BE2C (cell line): ENCODE measurements at regions not wholly inside any gene's neighbourhood (a gene's known extent, or its start where the extent isn't known, plus 50 kb on each side); places are given as distances from the start of the nearest gene placed in this dataset.

Source experiments
- DNase-seq: peaks from one replicate; pipeline ENCODE4 v3.0.0-alpha.2; 2020
- H3K27me3 ChIP-seq: fragments of 250-450 bp; sonication (Bioruptor Pico); 2 replicates; pipeline ENCODE4 v1.5.1; 2020; ENCODE audit warnings: mild to moderate bottlenecking
- H3K36me3 ChIP-seq: fragments of 250-450 bp; sonication (Bioruptor Pico); 2 replicates; pipeline ENCODE4 v1.5.1; 2020; ENCODE audit warnings: mild to moderate bottlenecking
- H3K4me1 ChIP-seq: fragments of 250-450 bp; sonication (Bioruptor Pico); 2 replicates; pipeline ENCODE4 v1.5.1; 2020
- H3K4me3 ChIP-seq: 2 replicates; pipeline ENCODE4 v1.5.1; 2011; ENCODE audit warnings: low read depth, low read length
- H3K9me3 ChIP-seq: fragments of 250-450 bp; sonication (Bioruptor Pico); 2 replicates; pipeline ENCODE4 v1.5.1; 2020
- CTCF ChIP-seq: IDR thresholded peaks from 2 replicates; pipeline ENCODE4 v1.5.1; 2012; ENCODE audit warnings: mild to moderate bottlenecking, low read depth, low read length

GRCh38 chr11:8790968-8791367 lies 108.4 kb downstream of the RPL27A start:
- no peak overlapping the region for H3K4me3 ChIP-seq
- no peak for TF ChIP-seq CTCF
- no peak for DNase-seq
- no peaks in the 10 kb centered on the region for H3K27me3 ChIP-seq
- no peaks in the 10 kb centered on the region for H3K36me3 ChIP-seq
- no peaks in the 10 kb centered on the region for H3K4me1 ChIP-seq
- no peaks in the 10 kb centered on the region for H3K9me3 ChIP-seq

DNA sequence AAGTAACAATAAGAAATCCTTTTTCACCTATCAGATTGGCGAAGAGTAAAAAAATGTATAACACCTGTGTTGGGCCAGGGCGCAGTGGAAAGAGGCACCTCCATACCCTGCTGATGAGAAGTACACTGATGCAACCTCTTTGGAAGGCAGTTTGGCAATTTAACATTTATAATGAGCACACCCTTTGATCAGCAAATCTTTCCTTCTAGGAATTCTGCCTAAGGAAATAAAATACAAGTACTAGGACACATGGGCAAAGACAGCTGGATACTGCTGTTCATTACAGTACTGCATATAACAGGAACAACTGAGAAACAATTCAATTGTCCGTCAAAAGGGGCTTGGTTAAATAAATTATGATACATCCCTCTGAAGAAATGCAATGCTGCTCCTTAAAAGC lies 110.1 kb downstream of the RPL27A start:
- Histone ChIP-seq H3K9me3 (no peaks in the 10 kb centered on the region), H3K4me1 (no peaks in the 10 kb centered on the region), H3K27me3 (no peaks in the 10 kb centered on the region), H3K36me3 (no peaks in the 10 kb centered on the region), H3K4me3 (no peak overlapping the region)
- DNase-seq: no peak
- no peak for TF ChIP-seq CTCF

DNA sequence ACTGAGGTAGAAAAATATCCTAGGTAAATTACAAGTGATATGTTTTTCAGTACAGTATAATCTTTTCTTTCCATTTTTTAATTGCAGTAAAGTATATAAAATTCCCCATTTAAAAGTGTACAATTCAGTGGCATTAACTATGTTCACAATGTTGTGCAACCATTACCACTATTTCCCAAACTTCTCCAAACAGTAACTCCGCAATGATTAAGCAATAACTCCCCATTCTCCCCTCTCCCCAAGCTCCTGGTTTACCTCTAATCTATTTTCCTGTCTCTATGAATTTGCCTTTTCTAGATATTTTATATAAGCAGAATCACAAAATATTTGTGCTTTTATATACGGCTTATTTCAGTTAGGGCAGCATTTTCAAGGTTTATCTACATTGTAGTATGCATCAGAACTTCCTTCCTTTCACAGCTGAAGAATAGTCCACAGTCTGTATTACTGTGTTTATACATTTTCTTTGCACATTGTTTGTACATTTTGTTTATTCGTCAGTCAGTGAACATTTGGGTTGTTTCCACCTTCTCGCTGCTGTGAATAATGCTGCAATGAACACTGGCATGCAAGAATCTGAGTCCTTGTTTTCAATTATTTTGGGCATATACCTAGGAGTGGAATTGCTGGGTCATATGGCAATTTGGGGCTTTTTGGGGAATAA lies 110.7 kb downstream of the RPL27A start:
- Histone ChIP-seq H3K27me3 (no peaks in the 10 kb centered on the region), H3K4me1 (no peaks in the 10 kb centered on the region), H3K4me3 (no peak overlapping the region), H3K36me3 (no peaks in the 10 kb centered on the region), H3K9me3 (no peaks in the 10 kb centered on the region)
- DNase-seq: no peak
- TF ChIP-seq CTCF: no peak

DNA sequence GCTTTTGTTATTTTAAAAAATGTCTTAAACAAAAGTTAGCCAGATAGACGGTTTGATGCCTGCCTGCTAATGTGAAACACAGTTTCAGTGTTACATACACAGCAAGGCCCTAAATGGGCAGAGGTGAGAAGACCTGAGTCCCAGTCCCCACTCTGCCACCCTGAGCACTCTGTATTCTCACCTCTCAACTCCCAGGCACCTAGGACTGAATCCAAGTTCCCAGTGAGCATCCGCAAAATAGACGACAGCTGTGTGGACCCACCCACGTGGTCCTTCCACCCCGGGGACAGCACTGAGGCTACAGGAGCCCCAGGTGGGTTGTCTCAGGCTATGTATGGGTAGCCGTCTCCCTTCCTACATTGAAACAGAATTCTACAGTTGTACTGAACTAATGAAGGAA lies 111.5 kb downstream of the RPL27A start:
- Histone ChIP-seq H3K4me3 (no peak overlapping the region), H3K9me3 (no peaks in the 10 kb centered on the region), H3K4me1 (no peaks in the 10 kb centered on the region), H3K36me3 (no peaks in the 10 kb centered on the region), H3K27me3 (no peaks in the 10 kb centered on the region)
- no peak for TF ChIP-seq CTCF
- DNase-seq: no peak

GRCh38 chr11:8794677-8795103 lies 112.1 kb downstream of the RPL27A start:
- no peaks in the 10 kb centered on the region for H3K36me3 ChIP-seq
- H3K4me3 ChIP-seq: no peak overlapping the region
- H3K9me3 ChIP-seq: no peaks in the 10 kb centered on the region
- no peaks in the 10 kb centered on the region for H3K27me3 ChIP-seq
- TF ChIP-seq CTCF: peak; percentile 20; the same call in 1 of the 2 replicates
- no peaks in the 10 kb centered on the region for H3K4me1 ChIP-seq
- no peak for DNase-seq

GRCh38 chr11:8796941-8797340 lies 114.0 kb upstream of the AKIP1 start:
- DNase-seq: no peak
- Histone ChIP-seq H3K4me1 (no peaks in the 10 kb centered on the region), H3K27me3 (no peaks in the 10 kb centered on the region), H3K4me3 (no peak overlapping the region), H3K36me3 (no peaks in the 10 kb centered on the region), H3K9me3 (no peaks in the 10 kb centered on the region)
- TF ChIP-seq CTCF: no peak
